ENCODE measurements at regions not wholly inside any gene's neighbourhood (a gene's known extent, or its start where the extent isn't known, plus 50 kb on each side); places are given as distances from the start of the nearest gene placed in this dataset.

DNA sequence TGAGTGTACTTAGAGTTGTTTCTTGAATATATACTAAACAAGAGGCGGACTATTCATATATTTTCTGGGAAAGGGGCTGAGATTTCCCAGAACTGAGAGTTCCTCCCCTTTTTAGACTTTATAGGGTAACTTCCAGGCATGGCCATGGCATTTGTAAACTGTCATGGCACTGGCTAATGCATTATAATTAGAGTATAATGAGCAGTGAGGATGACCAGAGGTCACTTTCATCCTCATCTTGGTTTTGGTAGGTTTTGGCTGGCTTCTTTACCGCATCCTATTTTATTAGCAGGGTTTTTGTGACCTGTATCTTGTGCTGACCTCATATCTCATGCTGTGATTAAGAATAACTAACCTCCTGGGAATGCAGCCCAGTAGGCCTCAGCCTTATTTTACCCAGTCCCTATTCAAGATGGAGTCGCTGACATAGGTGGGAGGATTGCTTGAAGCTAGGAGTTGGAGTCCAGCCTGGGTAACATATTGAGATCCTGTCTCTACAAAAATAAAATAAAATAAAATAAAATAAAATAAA is 91.4 kb downstream of the MOBP start:
- H3K27ac ChIP-seq = no peak overlapping the region
- H3K9me3 ChIP-seq = no peaks in the 10 kb centered on the region
- H3K27me3 ChIP-seq = no peaks in the 10 kb centered on the region
- no peak for TF ChIP-seq POLR2A (IDR thresholded peaks at IDR 0.05)
- TF ChIP-seq, protein P1, sequence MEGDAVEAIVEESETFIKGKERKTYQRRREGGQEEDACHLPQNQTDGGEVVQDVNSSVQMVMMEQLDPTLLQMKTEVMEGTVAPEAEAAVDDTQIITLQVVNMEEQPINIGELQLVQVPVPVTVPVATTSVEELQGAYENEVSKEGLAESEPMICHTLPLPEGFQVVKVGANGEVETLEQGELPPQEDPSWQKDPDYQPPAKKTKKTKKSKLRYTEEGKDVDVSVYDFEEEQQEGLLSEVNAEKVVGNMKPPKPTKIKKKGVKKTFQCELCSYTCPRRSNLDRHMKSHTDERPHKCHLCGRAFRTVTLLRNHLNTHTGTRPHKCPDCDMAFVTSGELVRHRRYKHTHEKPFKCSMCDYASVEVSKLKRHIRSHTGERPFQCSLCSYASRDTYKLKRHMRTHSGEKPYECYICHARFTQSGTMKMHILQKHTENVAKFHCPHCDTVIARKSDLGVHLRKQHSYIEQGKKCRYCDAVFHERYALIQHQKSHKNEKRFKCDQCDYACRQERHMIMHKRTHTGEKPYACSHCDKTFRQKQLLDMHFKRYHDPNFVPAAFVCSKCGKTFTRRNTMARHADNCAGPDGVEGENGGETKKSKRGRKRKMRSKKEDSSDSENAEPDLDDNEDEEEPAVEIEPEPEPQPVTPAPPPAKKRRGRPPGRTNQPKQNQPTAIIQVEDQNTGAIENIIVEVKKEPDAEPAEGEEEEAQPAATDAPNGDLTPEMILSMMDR (IDR thresholded peaks at IDR 0.05 in 4 of 5, conservative IDR thresholded peaks at IDR 0.05 in 1 of 5) = no peak
- no peak overlapping the region for H3K4me3 ChIP-seq
- in situ Hi-C loops (cut with MboI; ENCODE audit: low sequenced_read_pairs in 4 of 4) = no loop called here
- no peaks in the 10 kb centered on the region for H3K36me3 ChIP-seq
- ATAC-seq (no peak), DNase-seq (no peak)
- intact Hi-C loops (cut with DNase I; ENCODE audit: low total_unique reads) = no loop called here
- no peaks in the 10 kb centered on the region for H3K4me1 ChIP-seq

DNA sequence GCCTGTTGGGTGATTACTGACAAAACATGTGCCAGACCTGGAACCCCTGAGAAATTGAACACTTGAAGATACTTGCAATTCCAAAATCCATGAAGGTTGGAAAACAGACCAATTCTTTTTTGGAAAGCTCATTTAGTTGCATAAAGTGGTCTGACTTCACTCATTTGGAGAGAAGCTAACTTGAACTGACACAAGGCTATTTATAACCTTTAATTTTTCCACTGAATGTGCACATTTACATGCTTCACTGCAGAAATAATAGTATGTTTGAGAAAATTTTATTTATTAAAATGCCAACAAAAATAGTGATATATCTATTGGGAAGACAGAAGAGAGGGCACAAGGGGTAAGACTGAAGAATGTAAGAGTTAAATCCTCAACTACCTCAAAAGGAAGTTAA is 92.1 kb downstream of the MOBP start:
- ATAC-seq (no peak), DNase-seq (no peak)
- Histone ChIP-seq H3K36me3 (no peaks in the 10 kb centered on the region), H3K27me3 (no peaks in the 10 kb centered on the region), H3K4me3 (no peak overlapping the region), H3K4me1 (no peaks in the 10 kb centered on the region), H3K9me3 (no peaks in the 10 kb centered on the region), H3K27ac (no peak overlapping the region)
- intact Hi-C loops (cut with DNase I; ENCODE audit: low total_unique reads) = no loop called here
- no peak for TF ChIP-seq POLR2A (IDR thresholded peaks at IDR 0.05)
- TF ChIP-seq, protein P1 (IDR thresholded peaks at IDR 0.05 in 4 of 5, conservative IDR thresholded peaks at IDR 0.05 in 1 of 5) = no peak
- in situ Hi-C loops (cut with MboI; ENCODE audit: low sequenced_read_pairs in 4 of 4) = no loop called here

DNA sequence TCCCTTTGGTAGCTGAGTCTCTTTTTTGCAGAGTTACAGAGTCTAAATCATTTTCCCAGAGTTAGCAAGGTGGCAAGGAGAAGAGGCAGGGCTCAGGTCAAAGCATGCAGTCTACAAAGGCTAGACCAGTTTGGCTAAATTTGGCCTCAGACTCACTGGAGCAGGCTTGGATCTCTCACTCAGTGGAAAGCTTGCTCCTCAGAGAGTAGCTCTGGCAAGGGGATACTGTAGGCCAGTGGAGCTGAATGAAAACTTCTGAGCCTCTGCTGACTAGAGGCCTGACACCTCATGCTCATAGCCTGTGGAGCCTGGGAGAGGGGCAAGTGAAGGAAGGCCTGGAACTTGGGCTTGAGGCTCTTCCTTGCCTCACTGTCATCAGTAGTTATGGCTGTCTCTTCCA is 101.0 kb downstream of the MOBP start:
- H3K36me3 ChIP-seq = no peaks in the 10 kb centered on the region
- H3K27me3 ChIP-seq = no peaks in the 10 kb centered on the region
- H3K4me1 ChIP-seq = no peaks in the 10 kb centered on the region
- no peak overlapping the region for H3K27ac ChIP-seq
- DNase-seq = no peak
- H3K9me3 ChIP-seq = no peaks in the 10 kb centered on the region
- H3K4me3 ChIP-seq = no peak overlapping the region
- no peak for ATAC-seq
- in situ Hi-C loops (cut with MboI; ENCODE audit: low sequenced_read_pairs in 4 of 4) (no loop called here), intact Hi-C loops (cut with DNase I; ENCODE audit: low total_unique reads) (no loop called here)
- TF ChIP-seq, protein P1 (IDR thresholded peaks at IDR 0.05 in 4 of 5, conservative IDR thresholded peaks at IDR 0.05 in 1 of 5) = no peak
- no peak for TF ChIP-seq POLR2A (IDR thresholded peaks at IDR 0.05)

DNA sequence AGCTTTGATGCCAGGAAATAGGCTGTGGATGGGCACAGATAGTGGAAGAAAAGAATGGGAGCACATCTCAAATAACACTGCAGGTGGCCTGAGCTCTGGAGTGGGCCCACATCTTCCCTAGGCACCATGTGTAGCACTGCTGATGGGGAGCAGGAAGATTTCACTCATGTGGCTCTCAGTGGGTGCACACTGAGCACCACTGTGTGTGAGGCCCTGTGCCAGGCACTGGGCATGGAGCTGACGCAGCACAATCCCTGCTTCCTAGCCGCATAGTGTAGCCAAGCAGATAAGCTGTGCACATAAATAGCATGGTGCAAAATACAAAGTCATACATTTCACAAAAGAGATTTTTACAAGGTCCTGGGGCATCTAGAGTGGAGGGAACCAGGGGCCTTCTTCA is 101.6 kb downstream of the MOBP start:
- in situ Hi-C loops (cut with MboI; ENCODE audit: low sequenced_read_pairs in 4 of 4) (no loop called here), intact Hi-C loops (cut with DNase I; ENCODE audit: low total_unique reads) (no loop called here)
- no peak overlapping the region for H3K4me3 ChIP-seq
- ATAC-seq (no peak), DNase-seq (no peak)
- no peaks in the 10 kb centered on the region for H3K27me3 ChIP-seq
- no peak for TF ChIP-seq POLR2A (IDR thresholded peaks at IDR 0.05)
- TF ChIP-seq, protein P1 (IDR thresholded peaks at IDR 0.05 in 4 of 5, conservative IDR thresholded peaks at IDR 0.05 in 1 of 5) = no peak
- H3K27ac ChIP-seq = no peak overlapping the region
- H3K9me3 ChIP-seq = no peaks in the 10 kb centered on the region
- H3K4me1 ChIP-seq = no peaks in the 10 kb centered on the region
- H3K36me3 ChIP-seq = no peaks in the 10 kb centered on the region

DNA sequence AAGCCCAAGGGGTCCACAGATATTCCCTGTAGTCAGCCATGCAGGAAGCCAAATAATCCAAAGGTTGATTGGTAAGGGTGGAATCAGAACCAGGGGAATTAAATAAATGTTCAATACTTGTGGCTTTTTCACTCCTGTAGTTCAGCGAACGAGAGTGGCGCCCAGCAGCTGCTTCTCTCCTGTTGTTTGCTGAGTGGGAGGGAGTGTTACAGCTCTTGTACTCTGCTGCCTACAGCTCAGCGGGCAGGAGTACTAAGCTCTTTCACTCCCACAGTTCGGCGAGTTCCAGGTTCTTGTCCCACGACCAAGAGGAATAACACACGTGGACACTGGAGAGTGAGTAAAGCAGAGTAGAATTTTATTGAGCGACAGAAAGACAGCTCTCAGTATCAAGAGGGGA is 105.9 kb downstream of the MOBP start:
- no peak for DNase-seq
- in situ Hi-C loops (cut with MboI; ENCODE audit: low sequenced_read_pairs in 4 of 4) = no loop called here

More for the DNA sequence above, 105.9 kb downstream of the MOBP start:
- H3K4me1 ChIP-seq = no peaks in the 10 kb centered on the region
- no peak for ATAC-seq
- no peak for TF ChIP-seq POLR2A (IDR thresholded peaks at IDR 0.05)
- no peaks in the 10 kb centered on the region for H3K36me3 ChIP-seq
- H3K9me3 ChIP-seq = no peaks in the 10 kb centered on the region
- intact Hi-C loops (cut with DNase I; ENCODE audit: low total_unique reads) = no loop called here
- H3K4me3 ChIP-seq = no peak overlapping the region
- no peaks in the 10 kb centered on the region for H3K27me3 ChIP-seq
- H3K27ac ChIP-seq = no peak overlapping the region

All from gastrocnemius medialis (tissue), 4 donors.